Head of caudate nucleus (tissue), 42 donors: ENCODE measurements at regions not wholly inside any gene's neighbourhood (a gene's known extent, or its start where the extent isn't known, plus 50 kb on each side); places are given as distances from the start of the nearest gene placed in this dataset.
"Not testable (repeated sequence)": the region's sequence is repeated elsewhere in the genome, so short reads cannot be mapped to it uniquely, and the experiment has no call there.

ENCODE experiments used
- DNase-seq, 42 donors: peaks; one replicate each; pipeline versions ENCODE4 v3.0.0 to v3.0.0-alpha.2; 2020 to 2021; ENCODE audit warnings: mixed read lengths in 7 of 42
- intact Hi-C: fragments of 100-400 bp; cut with DNase I; formaldehyde crosslinking; loops from one replicate; pipeline ENCODE4 v1.15.0; 2022

GRCh38 chr1:224791362-224791941 is 138.0 kb upstream of the DNAH14 start:
- no peak for DNase-seq
- intact Hi-C loops: no loop called here

- DNase-seq: no peak
- intact Hi-C loops: no loop called here
Observed at GRCh38 chr1:224795591-224795990, 133.9 kb upstream of the DNAH14 start.

- DNase-seq: no peak
- intact Hi-C loops: no loop called here
Observed at GRCh38 chr1:224799083-224799482, 130.4 kb upstream of the DNAH14 start.

GRCh38 chr1:224800486-224801119 is 128.9 kb upstream of the DNAH14 start:
- no peak for DNase-seq
- intact Hi-C loops: no loop called here

- no peak for DNase-seq
- intact Hi-C loops: no loop called here
Observed at GRCh38 chr1:224801844-224802490, 127.5 kb upstream of the DNAH14 start.

GRCh38 chr1:224802617-224803016 is 126.9 kb upstream of the DNAH14 start:
- no peak for DNase-seq
- intact Hi-C loops: no loop called here

- intact Hi-C loops: no loop called here
- DNase-seq: no peak
Observed at GRCh38 chr1:224804220-224804619, 125.3 kb upstream of the DNAH14 start.

GRCh38 chr1:224805889-224806288 is 123.6 kb upstream of the DNAH14 start:
- intact Hi-C loops: no loop called here
- no peak for DNase-seq

- DNase-seq: no peak
- intact Hi-C loops: no loop called here
Observed at GRCh38 chr1:224809137-224809536, 120.3 kb upstream of the DNAH14 start.

GRCh38 chr1:224809613-224810012 is 119.9 kb upstream of the DNAH14 start:
- intact Hi-C loops: no loop called here
- no peak for DNase-seq

GRCh38 chr1:224811564-224811963 is 117.9 kb upstream of the DNAH14 start:
- intact Hi-C loops: no loop called here

GRCh38 chr1:224815647-224816046 is 113.8 kb upstream of the DNAH14 start:
- intact Hi-C loops: no loop called here
- no peak for DNase-seq

More at GRCh38 chr1:224811564-224811963, 117.9 kb upstream of the DNAH14 start:
- DNase-seq: no peak

- DNase-seq: no peak
- intact Hi-C loops: no loop called here
Observed at GRCh38 chr1:224816062-224816461, 113.4 kb upstream of the DNAH14 start.

- peak in 1 of 42 donors; percentile 5 for DNase-seq
- intact Hi-C loops: no loop called here
Observed at GRCh38 chr1:224817382-224817781, 112.1 kb upstream of the DNAH14 start.

- intact Hi-C loops: no loop called here
- no peak for DNase-seq
Observed at GRCh38 chr1:224819861-224820260, 109.6 kb upstream of the DNAH14 start.

- no peak for DNase-seq
- intact Hi-C loops: no loop called here
Observed at GRCh38 chr1:224820341-224820740, 109.1 kb upstream of the DNAH14 start.

- DNase-seq: not testable (repeated sequence)
Observed at GRCh38 chr1:224821751-224822150, 107.7 kb upstream of the DNAH14 start.

GRCh38 chr1:224825525-224826000 is 103.9 kb upstream of the DNAH14 start:
- no peak for DNase-seq
- intact Hi-C loops: no loop called here

More at GRCh38 chr1:224821751-224822150, 107.7 kb upstream of the DNAH14 start:
- intact Hi-C loops: not testable (repeated sequence)

- intact Hi-C loops: no loop called here
- no peak for DNase-seq
Observed at GRCh38 chr1:224828691-224829090, 100.8 kb upstream of the DNAH14 start.

- DNase-seq: no peak
- intact Hi-C loops: no loop called here
Observed at GRCh38 chr1:224831501-224831900, 98.0 kb upstream of the DNAH14 start.
